ENCODE measurements at regions not wholly inside any gene's neighbourhood (a gene's known extent, or its start where the extent isn't known, plus 50 kb on each side); places are given as distances from the start of the nearest gene placed in this dataset.
A peak's percentile ranks its signal among the peaks of the same experiment; 100 is the strongest.

DNA sequence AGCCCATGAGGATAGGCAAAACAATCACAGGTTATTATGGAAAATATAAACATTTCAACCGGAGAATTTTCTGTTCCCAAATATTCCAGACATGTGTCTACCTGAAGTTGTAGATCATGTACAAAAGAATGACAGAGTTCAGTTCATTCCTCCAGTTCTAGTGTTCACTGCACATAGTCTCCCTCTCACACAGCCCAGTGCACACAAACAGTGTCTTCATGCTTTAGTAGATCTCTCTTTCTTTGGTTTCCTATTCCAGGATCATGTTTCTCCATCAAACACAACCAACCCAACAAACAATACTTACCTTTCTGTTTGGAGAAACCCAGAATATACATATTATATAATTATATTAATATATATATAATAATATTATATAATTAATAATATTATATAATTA is 671.9 kb downstream of the TRIML1 start:
- DNase-seq (no peak), ATAC-seq (no peak)
- H3K27ac ChIP-seq = no peak overlapping the region
- no peak for TF ChIP-seq CTCF (IDR thresholded peaks at IDR 0.05)
- no peaks in the 10 kb centered on the region for H3K36me3 ChIP-seq
- H3K27me3 ChIP-seq = no peaks in the 10 kb centered on the region
- H3K4me3 ChIP-seq = no peak overlapping the region
- no peaks in the 10 kb centered on the region for H3K4me1 ChIP-seq
- intact Hi-C loops (cut with DNase I) = no loop called here
- H3K9me3 ChIP-seq = no peaks in the 10 kb centered on the region

- Histone ChIP-seq H3K27me3 (no peaks in the 10 kb centered on the region), H3K9me3 (no peaks in the 10 kb centered on the region), H3K4me3 (no peak overlapping the region), H3K27ac (no peak overlapping the region), H3K4me1 (no peaks in the 10 kb centered on the region), H3K36me3 (no peaks in the 10 kb centered on the region)
- no peak for ATAC-seq
- no peak for TF ChIP-seq CTCF (IDR thresholded peaks at IDR 0.05)
- intact Hi-C loops (cut with DNase I) = no loop called here
- DNase-seq = no peak
Observed at GRCh38 chr4:188812644-188813043, 673.4 kb downstream of the TRIML1 start.

DNA sequence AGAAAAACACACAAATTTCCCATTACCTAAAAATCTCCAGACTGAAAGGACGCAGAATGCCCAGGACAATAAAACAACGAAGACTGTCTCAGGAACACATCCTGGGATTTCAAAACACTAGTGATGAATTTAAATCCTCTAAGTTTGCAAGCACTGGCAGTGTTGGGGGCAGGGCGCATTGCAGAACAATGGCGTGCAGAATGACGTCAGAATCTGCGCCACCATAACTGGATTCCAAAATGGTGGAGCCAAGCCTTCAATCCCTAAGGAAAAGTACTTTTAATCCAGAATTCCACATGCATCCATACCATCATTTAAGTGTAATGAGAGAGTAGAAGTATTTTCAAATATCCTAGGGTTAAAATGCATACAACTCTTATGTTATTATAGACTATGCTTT is 679.1 kb downstream of the TRIML1 start:
- no peaks in the 10 kb centered on the region for H3K36me3 ChIP-seq
- H3K9me3 ChIP-seq = no peaks in the 10 kb centered on the region
- DNase-seq (no peak), ATAC-seq (no peak)
- no peaks in the 10 kb centered on the region for H3K27me3 ChIP-seq
- H3K4me1 ChIP-seq = no peaks in the 10 kb centered on the region
- no peak overlapping the region for H3K27ac ChIP-seq
- no peak for TF ChIP-seq CTCF (IDR thresholded peaks at IDR 0.05)
- intact Hi-C loops (cut with DNase I) = no loop called here
- H3K4me3 ChIP-seq = no peak overlapping the region

GRCh38 chr4:188819233-188819632 is 680.0 kb downstream of the TRIML1 start:
- H3K36me3 ChIP-seq = no peaks in the 10 kb centered on the region
- ATAC-seq = no peak
- no peaks in the 10 kb centered on the region for H3K27me3 ChIP-seq
- H3K27ac ChIP-seq = no peak overlapping the region
- no peaks in the 10 kb centered on the region for H3K4me1 ChIP-seq
- no peak for DNase-seq
- intact Hi-C loops (cut with DNase I) = no loop called here
- no peak overlapping the region for H3K4me3 ChIP-seq
- no peak for TF ChIP-seq CTCF (IDR thresholded peaks at IDR 0.05)
- no peaks in the 10 kb centered on the region for H3K9me3 ChIP-seq

DNA sequence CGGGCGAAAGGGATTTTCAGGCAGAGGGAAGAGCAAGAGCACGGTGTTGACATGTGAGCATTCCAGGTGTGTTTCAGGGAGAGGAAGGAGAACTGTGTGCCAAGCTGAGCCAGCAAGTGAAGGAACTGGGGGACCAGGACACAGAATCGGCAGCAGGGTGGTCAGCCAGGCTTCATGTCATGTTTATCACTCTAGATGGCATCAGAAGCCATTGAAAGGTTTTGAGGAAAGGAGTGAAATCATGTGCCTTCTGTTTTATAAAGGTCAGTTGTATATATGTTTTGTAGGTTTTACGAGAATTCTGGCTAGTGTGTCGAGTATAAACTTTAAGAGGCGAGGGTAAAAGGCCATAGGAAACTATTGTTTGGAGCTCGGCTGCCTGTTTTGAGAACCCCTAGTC is 682.3 kb downstream of the TRIML1 start:
- DNase-seq = no peak
- H3K4me3 ChIP-seq = no peak overlapping the region
- no peaks in the 10 kb centered on the region for H3K36me3 ChIP-seq
- no peaks in the 10 kb centered on the region for H3K4me1 ChIP-seq
- no peaks in the 10 kb centered on the region for H3K27me3 ChIP-seq
- no peaks in the 10 kb centered on the region for H3K9me3 ChIP-seq
- intact Hi-C loops (cut with DNase I) = no loop called here
- ATAC-seq = no peak
- no peak for TF ChIP-seq CTCF (IDR thresholded peaks at IDR 0.05)
- no peak overlapping the region for H3K27ac ChIP-seq

GRCh38 chr4:188822698-188823097 is 683.5 kb downstream of the TRIML1 start:
- H3K36me3 ChIP-seq = no peaks in the 10 kb centered on the region
- no peaks in the 10 kb centered on the region for H3K27me3 ChIP-seq
- no peak for TF ChIP-seq CTCF (IDR thresholded peaks at IDR 0.05)
- no peak overlapping the region for H3K4me3 ChIP-seq
- DNase-seq (no peak), ATAC-seq (peak; percentile 56)
- no peak overlapping the region for H3K27ac ChIP-seq
- no peaks in the 10 kb centered on the region for H3K4me1 ChIP-seq
- intact Hi-C loops (cut with DNase I) = no loop called here
- H3K9me3 ChIP-seq = no peaks in the 10 kb centered on the region
